HEK293 (cell line): ENCODE measurements at regions not wholly inside any gene's neighbourhood (a gene's known extent, or its start where the extent isn't known, plus 50 kb on each side); places are given as distances from the start of the nearest gene placed in this dataset.

Experiments used
- CTCF ChIA-PET: fragments of 350-600 bp; formaldehyde crosslinking; extraction: SDS; loops from one replicate; lab custom pipeline; 2021; ENCODE audit warnings: antibody characterized with exemption; lab: Yijun Ruan, JAX
- POLR2A ChIA-PET: fragments of 300-600 bp; formaldehyde crosslinking; extraction: SDS; loops from one replicate; lab custom pipeline; 2020; ENCODE audit warnings: antibody characterized with exemption, inconsistent platforms; lab: Yijun Ruan, JAX
- H3K27ac ChIP-seq: fragments of 200-500 bp; sonication (Bioruptor generic); 2 replicates; pipeline ENCODE4 v1.5.1; 2014; ENCODE audit warnings: low read depth, low read length, control low read depth, inconsistent platforms; ENCODE audit errors: extremely low read depth
- H3K36me3 ChIP-seq, 2 experiments: fragments of 200-500 bp in 1 of 2; sonication (Bioruptor generic) in 1 of 2; 1 replicate in 1 of 2; 2 replicates in 1 of 2; pipeline ENCODE4 v1.5.1; 2014 to 2017; ENCODE audit warnings: inconsistent platforms in 2 of 2, low read length in 2 of 2; ENCODE audit not compliant: control insufficient read depth in 2 of 2, insufficient read depth in 1 of 2
- H3K4me1 ChIP-seq: fragments of 200-500 bp; sonication (Bioruptor generic); 2 replicates; pipeline ENCODE4 v1.5.1; 2014; ENCODE audit warnings: mild to moderate bottlenecking, low read length, inconsistent platforms; ENCODE audit not compliant: control insufficient read depth, insufficient read depth
- H3K4me3 ChIP-seq: 2 replicates; pipeline ENCODE4 v1.5.1; 2011; ENCODE audit warnings: low read depth, mild to moderate bottlenecking, control low read depth, low read length, moderate library complexity
- H3K9me3 ChIP-seq: fragments of 200-500 bp; sonication (Bioruptor generic); 2 replicates; pipeline ENCODE4 v1.5.1; 2014; ENCODE audit warnings: low read depth, low read length, inconsistent platforms; ENCODE audit not compliant: control insufficient read depth, insufficient read depth
- HIC1 ChIP-seq: fragments of 450-650 bp; formaldehyde crosslinking; IDR thresholded peaks from 2 replicates; pipeline ENCODE4 v1.5.1; 2016; ENCODE audit warnings: missing biosample characterization, missing genetic modification characterization
- KLF7 ChIP-seq: fragments of 450-650 bp; formaldehyde crosslinking; IDR thresholded peaks from 2 replicates; pipeline ENCODE4 v1.5.1; 2016; ENCODE audit warnings: missing biosample characterization, missing genetic modification characterization, borderline replicate concordance
- MYNN ChIP-seq: fragments of 450-650 bp; formaldehyde crosslinking; IDR thresholded peaks from 2 replicates; pipeline ENCODE4 v1.5.1; 2016; ENCODE audit warnings: missing biosample characterization, missing genetic modification characterization, borderline replicate concordance
- PRDM2 ChIP-seq: fragments of 450-650 bp; formaldehyde crosslinking; IDR thresholded peaks from 2 replicates; pipeline ENCODE4 v1.5.1; 2016; ENCODE audit warnings: missing biosample characterization, missing genetic modification characterization, borderline replicate concordance
- TCF7L2 ChIP-seq: IDR thresholded peaks from 2 replicates; pipeline ENCODE4 v1.6.1; 2011; ENCODE audit warnings: low read depth, mild to moderate bottlenecking, inconsistent platforms, low read length, moderate library complexity, borderline replicate concordance
- ZBTB1 ChIP-seq: fragments of 450-650 bp; formaldehyde crosslinking; IDR thresholded peaks from 2 replicates; pipeline ENCODE4 v1.5.1; 2016; ENCODE audit warnings: missing biosample characterization, missing genetic modification characterization
- ZNF157 ChIP-seq: fragments of 450-650 bp; formaldehyde crosslinking; IDR thresholded peaks from 2 replicates; pipeline ENCODE4 v1.5.1; 2016; ENCODE audit warnings: missing biosample characterization, missing genetic modification characterization
- ZNF280C ChIP-seq: fragments of 450-650 bp; formaldehyde crosslinking; IDR thresholded peaks from 2 replicates; pipeline ENCODE4 v1.5.1; 2016; ENCODE audit warnings: missing biosample characterization, missing genetic modification characterization
- ZNF350 ChIP-seq: fragments of 450-650 bp; formaldehyde crosslinking; IDR thresholded peaks from 2 replicates; pipeline ENCODE4 v1.5.0; 2017; ENCODE audit warnings: missing biosample characterization, mild to moderate bottlenecking, missing genetic modification characterization
- ZNF501 ChIP-seq: fragments of 450-650 bp; formaldehyde crosslinking; IDR thresholded peaks from 2 replicates; pipeline ENCODE4 v1.5.1; 2016; ENCODE audit warnings: missing biosample characterization, missing genetic modification characterization
- ZNF654 ChIP-seq: fragments of 450-650 bp; formaldehyde crosslinking; IDR thresholded peaks from 2 replicates; pipeline ENCODE4 v1.5.1; 2016; ENCODE audit warnings: low read depth, missing biosample characterization, missing genetic modification characterization
- ZNF704 ChIP-seq: fragments of 450-650 bp; formaldehyde crosslinking; IDR thresholded peaks from 2 replicates; pipeline ENCODE4 v1.5.1; 2016; ENCODE audit warnings: missing biosample characterization, missing genetic modification characterization
- TF ChIP-seq, protein P1 (sequence below): fragments of 450-650 bp; formaldehyde crosslinking; IDR thresholded peaks from 2 replicates; pipeline ENCODE4 v1.5.1; 2017; ENCODE audit warnings: missing biosample characterization, missing genetic modification characterization

- H3K9me3 ChIP-seq: no peaks in the 10 kb centered on the region
- H3K36me3 ChIP-seq: no peaks in the 10 kb centered on the region
- H3K27ac ChIP-seq: no peak overlapping the region
- H3K4me1 ChIP-seq: no peaks in the 10 kb centered on the region
- CTCF ChIA-PET: no interaction called here
- no peak for TF ChIP-seq ZBTB1 (tag by site-specific recombination)
- no peak for TF ChIP-seq KLF7 (tag by site-specific recombination)
- no peak for TF ChIP-seq ZNF280C (tag by site-specific recombination)
- POLR2A ChIA-PET: no interaction called here
- no peak overlapping the region for H3K4me3 ChIP-seq
Observed at GRCh38 chr7:89837515-89837914, 316.8 kb upstream of the STEAP1 start.

DNA sequence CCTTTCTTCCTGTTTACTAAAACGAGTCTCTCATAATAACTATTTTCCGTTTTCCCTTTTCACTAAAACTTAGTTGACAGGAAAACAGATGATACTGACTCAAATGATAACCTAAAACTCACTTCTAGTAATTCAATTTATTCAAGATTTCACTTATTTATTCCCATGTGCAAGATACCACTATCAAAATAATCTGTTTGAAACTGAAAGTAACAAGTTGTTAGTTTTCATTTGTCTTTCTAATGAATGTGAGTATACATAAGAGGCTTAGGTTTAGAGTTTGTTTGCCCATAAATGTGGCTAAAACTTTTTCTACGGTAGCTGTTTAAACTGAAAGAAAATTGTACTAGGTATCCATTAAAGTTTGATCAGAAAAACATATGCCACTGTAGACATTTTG is 314.9 kb upstream of the STEAP1 start:
- Histone ChIP-seq H3K4me3 (no peak overlapping the region), H3K36me3 (no peaks in the 10 kb centered on the region), H3K27ac (no peak overlapping the region), H3K4me1 (no peaks in the 10 kb centered on the region)
- ChIA-PET CTCF (no interaction called here), POLR2A (no interaction called here)
- TF ChIP-seq ZNF350 (tag by site-specific recombination) (no peak), ZNF157 (no peak)
- TF ChIP-seq, all 188 proteins: peak for 0
- no peaks in the 10 kb centered on the region for H3K9me3 ChIP-seq

DNA sequence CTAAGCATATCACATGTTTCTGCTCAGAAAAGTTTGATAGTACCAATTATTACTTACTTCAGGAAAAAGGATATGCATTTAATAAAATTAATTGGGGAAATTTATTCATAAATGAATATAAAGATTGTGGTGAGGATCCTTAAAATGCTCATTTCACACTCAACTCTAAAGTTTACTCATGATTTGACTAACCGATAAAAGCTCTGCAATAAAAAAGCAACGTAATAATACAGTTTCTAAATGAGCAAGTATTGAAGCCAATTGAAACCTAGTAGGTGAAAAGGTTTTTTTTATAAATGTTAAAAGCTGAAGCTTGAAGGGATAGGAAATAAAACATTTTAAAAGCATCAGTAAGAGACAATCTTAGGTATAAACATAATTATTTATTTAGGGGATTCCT is 308.3 kb upstream of the STEAP1 start:
- Histone ChIP-seq H3K36me3 (no peaks in the 10 kb centered on the region), H3K9me3 (no peaks in the 10 kb centered on the region), H3K27ac (no peak overlapping the region), H3K4me1 (no peaks in the 10 kb centered on the region), H3K4me3 (no peak overlapping the region)
- TF ChIP-seq, protein P1, sequence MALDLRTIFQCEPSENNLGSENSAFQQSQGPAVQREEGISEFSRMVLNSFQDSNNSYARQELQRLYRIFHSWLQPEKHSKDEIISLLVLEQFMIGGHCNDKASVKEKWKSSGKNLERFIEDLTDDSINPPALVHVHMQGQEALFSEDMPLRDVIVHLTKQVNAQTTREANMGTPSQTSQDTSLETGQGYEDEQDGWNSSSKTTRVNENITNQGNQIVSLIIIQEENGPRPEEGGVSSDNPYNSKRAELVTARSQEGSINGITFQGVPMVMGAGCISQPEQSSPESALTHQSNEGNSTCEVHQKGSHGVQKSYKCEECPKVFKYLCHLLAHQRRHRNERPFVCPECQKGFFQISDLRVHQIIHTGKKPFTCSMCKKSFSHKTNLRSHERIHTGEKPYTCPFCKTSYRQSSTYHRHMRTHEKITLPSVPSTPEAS (tag by site-specific recombination): no peak
- TF ChIP-seq TCF7L2 (no peak), ZNF654 (tag by site-specific recombination) (no peak), ZNF501 (tag by site-specific recombination) (no peak)
- ChIA-PET POLR2A (no interaction called here), CTCF (no interaction called here)

DNA sequence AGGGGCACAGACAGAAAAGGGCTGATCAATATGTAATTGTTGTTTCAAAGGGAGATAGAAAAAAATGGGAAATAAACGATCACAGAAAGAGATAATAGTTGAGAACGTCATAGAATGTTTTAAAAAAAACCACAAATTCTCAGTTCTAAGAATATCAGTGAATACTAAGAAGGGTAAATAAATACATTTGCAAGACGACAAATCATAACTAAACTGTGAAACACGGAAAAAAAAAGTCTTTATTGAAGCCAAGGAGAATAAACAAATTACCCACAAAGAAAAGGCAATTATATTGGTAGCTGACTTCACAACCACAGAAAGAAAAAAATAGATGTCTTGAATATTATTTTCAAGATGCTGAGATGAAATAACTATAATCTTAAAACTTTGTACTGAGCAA is 305.2 kb upstream of the STEAP1 start:
- POLR2A ChIA-PET: no interaction called here
- no peaks in the 10 kb centered on the region for H3K4me1 ChIP-seq
- CTCF ChIA-PET: no interaction called here
- TF ChIP-seq HIC1: no peak
- TF ChIP-seq PRDM2 (tag by site-specific recombination): no peak
- TF ChIP-seq TCF7L2: no peak
- no peak for TF ChIP-seq MYNN (tag by site-specific recombination)
- no peak for TF ChIP-seq ZNF704 (tag by site-specific recombination)

More for the DNA sequence above, 305.2 kb upstream of the STEAP1 start:
- no peaks in the 10 kb centered on the region for H3K36me3 ChIP-seq
- no peak overlapping the region for H3K4me3 ChIP-seq
- H3K9me3 ChIP-seq: no peaks in the 10 kb centered on the region
- no peak overlapping the region for H3K27ac ChIP-seq
